ENCODE measurements at regions not wholly inside any gene's neighbourhood (a gene's known extent, or its start where the extent isn't known, plus 50 kb on each side); places are given as distances from the start of the nearest gene placed in this dataset.

- H3K4me2 ChIP-seq (ENCODE audit: low read length, poor library complexity, severe bottlenecking) = no peak overlapping the region
- no peak overlapping the region for H3K14ac ChIP-seq (ENCODE audit: low read length in 2 of 2)
- H3K9me3 ChIP-seq (ENCODE audit: control insufficient read depth, low read length) = no peaks in the 10 kb centered on the region
- no peak overlapping the region for H2AFZ ChIP-seq (ENCODE audit: low read depth, low read length)
- H2BK15ac ChIP-seq (ENCODE audit: low read depth, poor library complexity, severe bottlenecking) = no peak overlapping the region
- H2BK5ac ChIP-seq (ENCODE audit: low read depth, low read length, poor library complexity, severe bottlenecking) = no peak overlapping the region
- H3K4me3 ChIP-seq (ENCODE audit: insufficient read depth in 1 of 2, low read depth in 1 of 2, low read length in 2 of 2) = no peak overlapping the region
- no peaks in the 10 kb centered on the region for H3K27me3 ChIP-seq (ENCODE audit: control insufficient read depth in 1 of 2, insufficient read depth in 1 of 2, low read length in 2 of 2)
- H3K27ac ChIP-seq (ENCODE audit: low read length, poor library complexity, severe bottlenecking) = no peak overlapping the region
- H2BK12ac ChIP-seq (ENCODE audit: low read length in 2 of 2) = no peak overlapping the region
- no peak overlapping the region for H3K18ac ChIP-seq (ENCODE audit: low read depth in 1 of 2, low read length in 2 of 2)
- DNase-seq = no peak
- H3K23ac ChIP-seq (ENCODE audit: low read length in 2 of 2) = no peak overlapping the region
- H2AK5ac ChIP-seq (ENCODE audit: low read length, severe bottlenecking) = no peak overlapping the region
- no peak overlapping the region for H4K91ac ChIP-seq (ENCODE audit: low read length)
- H2BK120ac ChIP-seq (ENCODE audit: low read depth, low read length) = no peak overlapping the region
- no peak overlapping the region for H3K4ac ChIP-seq (ENCODE audit: low read depth in 1 of 2, low read length in 2 of 2)
- no peaks in the 10 kb centered on the region for H3K36me3 ChIP-seq (ENCODE audit: control insufficient read depth in 1 of 2, insufficient read depth in 2 of 2, low read depth in 1 of 2, low read length in 2 of 2)
- H3K9ac ChIP-seq (ENCODE audit: low read length) = no peak overlapping the region
- no peaks in the 10 kb centered on the region for H3K4me1 ChIP-seq (ENCODE audit: control insufficient read depth, insufficient read depth, low read depth, low read length)
- no peak overlapping the region for H4K8ac ChIP-seq (ENCODE audit: low read length)
- no peaks in the 10 kb centered on the region for H3K79me1 ChIP-seq (replicated peaks; ENCODE audit: low read length, poor library complexity, severe bottlenecking)
- WGBS = 96% methylated on average over 3 of the region's 3 CpGs
Measured at GRCh38 chr3:101143012-101143411, 149.8 kb upstream of the ABI3BP start.

DNA sequence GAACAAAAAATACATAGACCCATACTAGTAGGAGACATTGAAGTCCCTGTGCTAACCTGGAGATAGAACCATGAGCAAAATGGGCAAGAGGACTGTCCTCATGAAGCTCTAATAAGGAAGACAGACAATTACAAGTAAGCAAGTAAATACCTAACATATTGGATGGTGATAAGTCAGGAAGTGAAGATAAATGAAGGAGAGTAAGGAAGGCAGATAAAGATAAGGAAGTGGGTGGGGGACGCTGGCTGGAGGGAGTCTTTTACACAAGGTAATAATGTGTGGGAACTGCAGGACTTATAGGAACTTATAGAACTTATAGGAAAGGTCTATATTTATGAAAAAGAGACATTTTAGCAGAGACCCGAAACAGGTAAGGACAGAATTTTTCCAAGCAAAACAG, 148.9 kb upstream of the ABI3BP start:
- no peak overlapping the region for H3K14ac ChIP-seq (ENCODE audit: low read length in 2 of 2)
- no peak overlapping the region for H2AK5ac ChIP-seq (ENCODE audit: low read length, severe bottlenecking)
- no peak overlapping the region for H3K4ac ChIP-seq (ENCODE audit: low read depth in 1 of 2, low read length in 2 of 2)
- no peaks in the 10 kb centered on the region for H3K9me3 ChIP-seq (ENCODE audit: control insufficient read depth, low read length)
- no peak overlapping the region for H2BK120ac ChIP-seq (ENCODE audit: low read depth, low read length)
- H3K18ac ChIP-seq (ENCODE audit: low read depth in 1 of 2, low read length in 2 of 2) = no peak overlapping the region
- H3K79me1 ChIP-seq (replicated peaks; ENCODE audit: low read length, poor library complexity, severe bottlenecking) = no peaks in the 10 kb centered on the region
- H4K8ac ChIP-seq (ENCODE audit: low read length) = no peak overlapping the region
- WGBS = 32% methylated on average over 1 of the region's 2 CpGs
- no peak overlapping the region for H3K4me3 ChIP-seq (ENCODE audit: insufficient read depth in 1 of 2, low read depth in 1 of 2, low read length in 2 of 2)
- no peak overlapping the region for H2BK15ac ChIP-seq (ENCODE audit: low read depth, poor library complexity, severe bottlenecking)
- H3K36me3 ChIP-seq (ENCODE audit: control insufficient read depth in 1 of 2, insufficient read depth in 2 of 2, low read depth in 1 of 2, low read length in 2 of 2) = no peaks in the 10 kb centered on the region
- DNase-seq = no peak
- H3K4me2 ChIP-seq (ENCODE audit: low read length, poor library complexity, severe bottlenecking) = no peak overlapping the region
- no peak overlapping the region for H4K91ac ChIP-seq (ENCODE audit: low read length)
- no peak overlapping the region for H2BK5ac ChIP-seq (ENCODE audit: low read depth, low read length, poor library complexity, severe bottlenecking)
- no peak overlapping the region for H2AFZ ChIP-seq (ENCODE audit: low read depth, low read length)
- no peaks in the 10 kb centered on the region for H3K4me1 ChIP-seq (ENCODE audit: control insufficient read depth, insufficient read depth, low read depth, low read length)
- no peaks in the 10 kb centered on the region for H3K27me3 ChIP-seq (ENCODE audit: control insufficient read depth in 1 of 2, insufficient read depth in 1 of 2, low read length in 2 of 2)
- H3K23ac ChIP-seq (ENCODE audit: low read length in 2 of 2) = no peak overlapping the region
- no peak overlapping the region for H3K27ac ChIP-seq (ENCODE audit: low read length, poor library complexity, severe bottlenecking)
- no peak overlapping the region for H3K9ac ChIP-seq (ENCODE audit: low read length)
- H2BK12ac ChIP-seq (ENCODE audit: low read length in 2 of 2) = no peak overlapping the region

DNA sequence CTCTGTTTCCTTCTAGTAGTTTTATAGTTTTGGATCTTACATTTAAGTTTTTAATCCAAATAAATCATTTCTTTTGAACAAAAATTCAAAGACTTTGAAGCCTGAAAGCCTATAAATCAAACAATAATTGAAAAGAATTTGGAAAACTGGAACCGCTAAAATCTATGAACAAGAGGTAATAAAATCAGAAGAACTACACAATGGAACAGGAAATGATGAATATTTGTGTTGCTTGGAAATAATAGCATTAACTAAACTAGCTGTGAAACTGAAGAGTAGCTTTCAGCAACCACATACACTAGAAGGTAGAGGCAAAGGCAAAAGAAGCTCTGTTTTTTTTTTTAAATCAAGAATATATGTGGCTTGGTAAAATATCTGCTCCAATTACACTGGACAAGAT, 147.9 kb upstream of the ABI3BP start:
- Histone ChIP-seq H3K18ac (ENCODE audit: low read depth in 1 of 2, low read length in 2 of 2) (no peak overlapping the region), H2AK5ac (ENCODE audit: low read length, severe bottlenecking) (no peak overlapping the region), H2BK15ac (ENCODE audit: low read depth, poor library complexity, severe bottlenecking) (no peak overlapping the region), H4K91ac (ENCODE audit: low read length) (no peak overlapping the region), H3K4me2 (ENCODE audit: low read length, poor library complexity, severe bottlenecking) (no peak overlapping the region), H3K36me3 (ENCODE audit: control insufficient read depth in 1 of 2, insufficient read depth in 2 of 2, low read depth in 1 of 2, low read length in 2 of 2) (no peaks in the 10 kb centered on the region), H3K79me1 (replicated peaks; ENCODE audit: low read length, poor library complexity, severe bottlenecking) (no peaks in the 10 kb centered on the region), H2BK12ac (ENCODE audit: low read length in 2 of 2) (no peak overlapping the region), H4K8ac (ENCODE audit: low read length) (no peak overlapping the region), H3K4me3 (ENCODE audit: insufficient read depth in 1 of 2, low read depth in 1 of 2, low read length in 2 of 2) (no peak overlapping the region), H3K9ac (ENCODE audit: low read length) (no peak overlapping the region), H2BK120ac (ENCODE audit: low read depth, low read length) (no peak overlapping the region), H3K9me3 (ENCODE audit: control insufficient read depth, low read length) (no peaks in the 10 kb centered on the region), H3K23ac (ENCODE audit: low read length in 2 of 2) (no peak overlapping the region), H3K4ac (ENCODE audit: low read depth in 1 of 2, low read length in 2 of 2) (no peak overlapping the region), H3K27me3 (ENCODE audit: control insufficient read depth in 1 of 2, insufficient read depth in 1 of 2, low read length in 2 of 2) (no peaks in the 10 kb centered on the region), H3K4me1 (ENCODE audit: control insufficient read depth, insufficient read depth, low read depth, low read length) (no peaks in the 10 kb centered on the region), H2BK5ac (ENCODE audit: low read depth, low read length, poor library complexity, severe bottlenecking) (no peak overlapping the region), H3K27ac (ENCODE audit: low read length, poor library complexity, severe bottlenecking) (no peak overlapping the region), H2AFZ (ENCODE audit: low read depth, low read length) (no peak overlapping the region), H3K14ac (ENCODE audit: low read length in 2 of 2) (no peak overlapping the region)
- no peak for DNase-seq
- WGBS = no CpG with 5 or more reads among the region's 1 CpG

DNA sequence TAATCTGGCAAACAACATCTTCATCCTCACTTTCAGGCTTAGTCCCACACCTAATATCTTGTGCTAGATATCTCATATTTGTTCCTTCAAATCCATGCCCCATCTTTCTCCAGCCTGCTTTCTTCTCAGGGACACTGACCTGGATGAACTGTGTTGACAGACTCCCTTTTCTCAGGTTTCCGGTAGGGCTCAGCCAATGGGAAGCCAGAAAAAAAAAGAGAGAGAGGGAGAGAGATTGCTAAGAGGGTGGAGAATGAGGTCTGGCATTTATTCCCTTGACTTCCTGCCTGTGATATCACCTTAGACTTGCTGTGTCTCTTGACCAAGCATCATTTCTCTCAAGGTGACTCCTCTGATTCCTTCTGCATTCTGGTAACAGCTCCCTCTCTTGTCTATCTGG, 145.6 kb upstream of the ABI3BP start:
- Histone ChIP-seq H4K8ac (ENCODE audit: low read length) (no peak overlapping the region), H3K14ac (ENCODE audit: low read length in 2 of 2) (no peak overlapping the region), H2BK12ac (ENCODE audit: low read length in 2 of 2) (no peak overlapping the region), H3K9me3 (ENCODE audit: control insufficient read depth, low read length) (no peaks in the 10 kb centered on the region), H3K18ac (ENCODE audit: low read depth in 1 of 2, low read length in 2 of 2) (no peak overlapping the region), H2BK120ac (ENCODE audit: low read depth, low read length) (no peak overlapping the region), H2AK5ac (ENCODE audit: low read length, severe bottlenecking) (no peak overlapping the region), H3K4me2 (ENCODE audit: low read length, poor library complexity, severe bottlenecking) (no peak overlapping the region), H4K91ac (ENCODE audit: low read length) (no peak overlapping the region), H2AFZ (ENCODE audit: low read depth, low read length) (no peak overlapping the region), H3K79me1 (replicated peaks; ENCODE audit: low read length, poor library complexity, severe bottlenecking) (no peaks in the 10 kb centered on the region), H3K27me3 (ENCODE audit: control insufficient read depth in 1 of 2, insufficient read depth in 1 of 2, low read length in 2 of 2) (no peaks in the 10 kb centered on the region), H3K36me3 (ENCODE audit: control insufficient read depth in 1 of 2, insufficient read depth in 2 of 2, low read depth in 1 of 2, low read length in 2 of 2) (no peaks in the 10 kb centered on the region), H3K4me3 (ENCODE audit: insufficient read depth in 1 of 2, low read depth in 1 of 2, low read length in 2 of 2) (no peak overlapping the region), H3K4ac (ENCODE audit: low read depth in 1 of 2, low read length in 2 of 2) (no peak overlapping the region), H3K27ac (ENCODE audit: low read length, poor library complexity, severe bottlenecking) (no peak overlapping the region), H2BK5ac (ENCODE audit: low read depth, low read length, poor library complexity, severe bottlenecking) (no peak overlapping the region), H3K9ac (ENCODE audit: low read length) (no peak overlapping the region), H2BK15ac (ENCODE audit: low read depth, poor library complexity, severe bottlenecking) (no peak overlapping the region), H3K4me1 (ENCODE audit: control insufficient read depth, insufficient read depth, low read depth, low read length) (no peaks in the 10 kb centered on the region), H3K23ac (ENCODE audit: low read length in 2 of 2) (no peak overlapping the region)
- 60% methylated on average over 1 of the region's 1 CpG for WGBS
- DNase-seq = no peak
